Endothelial cell of umbilical vein (primary cell): ENCODE measurements at regions not wholly inside any gene's neighbourhood (a gene's known extent, or its start where the extent isn't known, plus 50 kb on each side); places are given as distances from the start of the nearest gene placed in this dataset.

Experiments used
- BruUV-seq: library from RNA; stranded (reverse); fragments of 400-500 nt; replicated peaks from 2 replicates; lab custom pipeline; 2021; lab: Mats Ljungman, UMichigan
- CTCF ChIA-PET: fragments of 300-600, 350-600 bp; sonication (Branson Sonifier 250); formaldehyde crosslinking; loops from one replicate; lab custom pipeline; 2021; ENCODE audit warnings: antibody characterized with exemption, inconsistent platforms; lab: Charles Lee
- POLR2A ChIA-PET: fragments of 300-600, 350-600 bp; sonication (Branson Sonifier 250); formaldehyde crosslinking; loops from one replicate; lab custom pipeline; 2021; ENCODE audit warnings: antibody characterized with exemption, inconsistent platforms; lab: Charles Lee
- DNase-seq: peaks from one replicate; pipeline ENCODE4 v3.0.0-alpha.2; 2011; ENCODE audit warnings: low read depth, low spot score
- FAIRE-seq: peaks from 2 replicates; lab custom pipeline; 2011; peaks lifted over from hg19 to GRCh38; lab: Jason Lieb, UNC
- H2AFZ ChIP-seq: 2 replicates; pipeline ENCODE4 v1.6.0; 2012; ENCODE audit warnings: low read depth, low read length, control low read depth, inconsistent platforms
- H3K27ac ChIP-seq: 2 replicates; pipeline ENCODE4 v1.5.1; 2011; ENCODE audit warnings: low read depth, mild to moderate bottlenecking, control low read depth, low read length, moderate library complexity; ENCODE audit not compliant: insufficient read depth
- H3K27me3 ChIP-seq, 2 experiments: 2 replicates each; pipeline versions ENCODE4 v1.6.0 to v1.6.1; 2011; ENCODE audit warnings: low read length in 2 of 2, mixed read lengths in 1 of 2; ENCODE audit not compliant: control insufficient read depth in 2 of 2, insufficient read depth in 2 of 2
- H3K36me3 ChIP-seq, 2 experiments: 2 replicates in 1 of 2; 3 replicates in 1 of 2; pipeline ENCODE4 v1.5.1; 2011; ENCODE audit warnings: low read length in 2 of 2, mild to moderate bottlenecking in 1 of 2, moderate library complexity in 1 of 2; ENCODE audit not compliant: control insufficient read depth in 2 of 2, insufficient read depth in 2 of 2; ENCODE audit errors: extremely low read depth in 1 of 2
- H3K4me1 ChIP-seq: 3 replicates; pipeline ENCODE4 v1.5.1; 2011; ENCODE audit warnings: mild to moderate bottlenecking, low read length; ENCODE audit not compliant: control insufficient read depth, insufficient read depth; ENCODE audit errors: extremely low read depth
- H3K4me2 ChIP-seq: 2 replicates; pipeline ENCODE4 v1.6.1; 2011; ENCODE audit warnings: low read length, control low read depth, mixed read lengths; ENCODE audit not compliant: insufficient read depth
- H3K4me3 ChIP-seq, 3 experiments: fragments of 200-600 bp in 1 of 3; sonication (generic), shearing (Covaris generic) in 1 of 3; replicated peaks in 1 of 3; 2 replicates each; pipeline ENCODE4 v1.5.1; 2011 to 2016; ENCODE audit warnings: control low read depth in 3 of 3, low read length in 3 of 3, mild to moderate bottlenecking in 2 of 3, inconsistent platforms in 1 of 3, low read depth in 1 of 3, moderate library complexity in 1 of 3; ENCODE audit not compliant: insufficient read depth in 1 of 3
- H3K79me2 ChIP-seq: 2 replicates; pipeline ENCODE4 v1.6.0; 2012; ENCODE audit warnings: low read length, inconsistent platforms; ENCODE audit not compliant: control insufficient read depth, insufficient read depth
- H3K9ac ChIP-seq: replicated peaks from 2 replicates; pipeline ENCODE3; 2011; ENCODE audit warnings: low read length, control low read depth; ENCODE audit not compliant: insufficient read depth; ENCODE audit errors: extremely low read depth
- H3K9me1 ChIP-seq: replicated peaks from 3 replicates; pipeline ENCODE4 v1.6.0; 2011; ENCODE audit warnings: mild to moderate bottlenecking, low read length; ENCODE audit not compliant: control insufficient read depth, insufficient read depth; ENCODE audit errors: extremely low read depth
- H3K9me3 ChIP-seq: replicated peaks from 2 replicates; pipeline ENCODE4 v1.5.1; 2012; ENCODE audit warnings: low read length, inconsistent platforms; ENCODE audit not compliant: control insufficient read depth, insufficient read depth
- H4K20me1 ChIP-seq: replicated peaks from 2 replicates; pipeline ENCODE3; 2011; ENCODE audit warnings: mild to moderate bottlenecking, low read length; ENCODE audit not compliant: control insufficient read depth, insufficient read depth; ENCODE audit errors: extremely low read depth
- CTCF ChIP-seq, 2 donors: IDR thresholded peaks; 1 replicate in 1 of 2; 2 replicates in 1 of 2; pipeline ENCODE4 v1.5.1; 2011; ENCODE audit warnings: low read length in 2 of 2, mild to moderate bottlenecking in 2 of 2, moderate library complexity in 2 of 2, control low read depth in 1 of 2, inconsistent platforms in 1 of 2, low read depth in 1 of 2; ENCODE audit not compliant: insufficient read depth in 1 of 2; ENCODE audit errors: extremely low read depth in 1 of 2
- EZH2 ChIP-seq: IDR thresholded peaks from 2 replicates; pipeline ENCODE4 v1.6.1; 2012; ENCODE audit warnings: borderline replicate concordance, low read depth, mild to moderate bottlenecking, moderate library complexity, low read length, inconsistent platforms; ENCODE audit not compliant: severe bottlenecking
- FOS ChIP-seq: IDR thresholded peaks from 2 replicates; pipeline ENCODE4 v1.6.1; 2011; ENCODE audit warnings: mild to moderate bottlenecking, low read length, moderate library complexity, borderline replicate concordance; ENCODE audit not compliant: insufficient read depth
- GATA2 ChIP-seq: IDR thresholded peaks from 2 replicates; pipeline ENCODE4 v1.7.0; 2011; ENCODE audit warnings: low read depth, mild to moderate bottlenecking, moderate library complexity, mixed read lengths, low read length; ENCODE audit not compliant: insufficient read length, insufficient read depth
- JUN ChIP-seq: IDR thresholded peaks from 2 replicates; pipeline ENCODE4 v1.6.1; 2011; ENCODE audit warnings: borderline replicate concordance, low read depth; ENCODE audit not compliant: insufficient read length, insufficient read depth
- MAX ChIP-seq: IDR thresholded peaks from 2 replicates; pipeline ENCODE4 v1.6.1; 2011; ENCODE audit not compliant: insufficient read depth, insufficient read length
- MYC ChIP-seq: IDR thresholded peaks from one replicate; pipeline ENCODE4 v1.6.1; 2011; ENCODE audit warnings: mild to moderate bottlenecking, low read depth, low read length
- POLR2A ChIP-seq: IDR thresholded peaks from 2 replicates; pipeline ENCODE4 v1.6.1; 2012; ENCODE audit warnings: low read depth, mild to moderate bottlenecking, control low read depth, low read length
- POLR2AphosphoS5 ChIP-seq: IDR thresholded peaks from 2 replicates; pipeline ENCODE4 v1.6.1; 2012; ENCODE audit warnings: low read depth, mild to moderate bottlenecking, control low read depth, low read length, moderate library complexity; ENCODE audit not compliant: insufficient read depth
- dilution Hi-C: fragments of 300-500 bp; cut with MboI; formaldehyde crosslinking; loops from one replicate; pipeline ENCODE4 v1.15.0; 2019; ENCODE audit warnings: low sequenced_read_pairs; ENCODE audit not compliant: extremely low pct_ligation_motif_present
- intact Hi-C: fragments of 100-400 bp; cut with micrococcal nuclease; formaldehyde crosslinking; loops from one replicate; pipeline ENCODE4 v1.10.0; 2022

GRCh38 chr16:73738266-73738665 is 558.3 kb upstream of the PSMD7 start:
- FAIRE-seq (no peak), DNase-seq (no peak)
- no TSS peak for BruUV-seq
- Histone ChIP-seq H3K27me3 (no peaks in the 10 kb centered on the region), H3K36me3 (no peaks in the 10 kb centered on the region), H3K9ac (no peak overlapping the region), H3K27ac (no peak overlapping the region), H3K4me1 (no peaks in the 10 kb centered on the region), H3K4me2 (no peak overlapping the region), H3K9me1 (no peaks in the 10 kb centered on the region), H3K79me2 (no peaks in the 10 kb centered on the region), H4K20me1 (no peaks in the 10 kb centered on the region), H3K9me3 (peaks cover 2% of the 10 kb centered on the region), H3K4me3 (no peak overlapping the region), H2AFZ (no peak overlapping the region)
- ChIA-PET POLR2A (no interaction called here), CTCF (no interaction called here)
- intact Hi-C loops (no loop called here), dilution Hi-C loops (no loop called here)
- no peak for TF ChIP-seq MYC
- TF ChIP-seq POLR2A: no peak
- TF ChIP-seq GATA2: no peak
- no peak for TF ChIP-seq JUN
- no peak for TF ChIP-seq CTCF (IDR thresholded peaks at IDR 0.05; ENCODE audit: extremely low read depth in 1 of 2, insufficient read depth in 1 of 2, low read depth in 1 of 2, low read length in 2 of 2)
- no peak for TF ChIP-seq POLR2AphosphoS5

- Histone ChIP-seq H3K79me2 (no peaks in the 10 kb centered on the region), H2AFZ (no peak overlapping the region), H3K27me3 (no peaks in the 10 kb centered on the region), H3K27ac (no peak overlapping the region), H3K4me3 (no peak overlapping the region), H3K4me1 (no peaks in the 10 kb centered on the region), H3K9me3 (peaks cover 2% of the 10 kb centered on the region), H3K36me3 (no peaks in the 10 kb centered on the region), H3K9ac (no peak overlapping the region), H3K4me2 (no peak overlapping the region), H3K9me1 (no peaks in the 10 kb centered on the region), H4K20me1 (no peaks in the 10 kb centered on the region)
- dilution Hi-C loops: no loop called here
- no peak for DNase-seq
- no peak for FAIRE-seq
- TF ChIP-seq POLR2A: no peak
- no peak for TF ChIP-seq EZH2
- TF ChIP-seq MAX: no peak
- TF ChIP-seq MYC: no peak
- no peak for TF ChIP-seq JUN
- no peak for TF ChIP-seq CTCF (IDR thresholded peaks at IDR 0.05; ENCODE audit: extremely low read depth in 1 of 2, insufficient read depth in 1 of 2, low read depth in 1 of 2, low read length in 2 of 2)
- no peak for TF ChIP-seq FOS
- no peak for TF ChIP-seq POLR2AphosphoS5
- no peak for TF ChIP-seq GATA2
- CTCF ChIA-PET: no interaction called here
- no TSS peak for BruUV-seq
- POLR2A ChIA-PET: no interaction called here
- intact Hi-C loops: no loop called here
Observed at GRCh38 chr16:73737637-73738036, 559.0 kb upstream of the PSMD7 start.
